ENCODE measurements at regions not wholly inside any gene's neighbourhood (a gene's known extent, or its start where the extent isn't known, plus 50 kb on each side); places are given as distances from the start of the nearest gene placed in this dataset.
"Not testable (repeated sequence)": the region's sequence is repeated elsewhere in the genome, so short reads cannot be mapped to it uniquely, and the experiment has no call there.

- H3K9me3 Mint-ChIP-seq: peaks cover 0 to 10% (median 6%) of the 10 kb centered on the region in 3 donors
- peaks cover 2% of the 10 kb centered on the region for H3K36me3 Mint-ChIP-seq
- H3K27ac Mint-ChIP-seq: no peak overlapping the region
- peaks cover 32% of the 10 kb centered on the region for H3K27me3 Mint-ChIP-seq
- no peaks in the 10 kb centered on the region for H3K4me1 Mint-ChIP-seq
- H3K4me3 Mint-ChIP-seq: no peak overlapping the region
These were observed 68.1 kb upstream of the IFFO2 start for GRCh38 chr1:19024532-19024931.

- H3K4me1 Mint-ChIP-seq: no peaks in the 10 kb centered on the region
- H3K27me3 Mint-ChIP-seq: peaks cover 32% of the 10 kb centered on the region
- peaks cover 2% of the 10 kb centered on the region for H3K36me3 Mint-ChIP-seq
- peaks cover 0 to 10% (median 6%) of the 10 kb centered on the region in 3 donors for H3K9me3 Mint-ChIP-seq
- H3K4me3 Mint-ChIP-seq: no peak overlapping the region
- no peak overlapping the region for H3K27ac Mint-ChIP-seq
These were observed 67.3 kb upstream of the IFFO2 start for GRCh38 chr1:19023787-19024186.

- no peak overlapping the region for H3K4me3 Mint-ChIP-seq
- peaks cover 22% of the 10 kb centered on the region for H3K27me3 Mint-ChIP-seq
- peaks cover 2% of the 10 kb centered on the region for H3K36me3 Mint-ChIP-seq
- H3K9me3 Mint-ChIP-seq: peaks cover 0 to 7% (median 6%) of the 10 kb centered on the region in 3 donors
- H3K4me1 Mint-ChIP-seq: no peaks in the 10 kb centered on the region
- H3K27ac Mint-ChIP-seq: no peak overlapping the region
These were observed 65.4 kb upstream of the IFFO2 start for GRCh38 chr1:19021845-19022244.

- peaks cover 19% of the 10 kb centered on the region for H3K27me3 Mint-ChIP-seq
- not testable (repeated sequence) for H3K36me3 Mint-ChIP-seq, H3K9me3 Mint-ChIP-seq, H3K4me3 Mint-ChIP-seq, H3K4me1 Mint-ChIP-seq, H3K27ac Mint-ChIP-seq
These were observed 62.8 kb upstream of the IFFO2 start for GRCh38 chr1:19019288-19019687.

GRCh38 chr1:19015476-19015875, 59.0 kb upstream of the IFFO2 start:
- Mint-ChIP-seq H3K4me3 (no peak overlapping the region), H3K27ac (no peak overlapping the region), H3K36me3 (no peaks in the 10 kb centered on the region), H3K9me3 (no peaks in the 10 kb centered on the region), H3K4me1 (peaks cover 3 to 18% (median 16%) of the 10 kb centered on the region in 3 donors), H3K27me3 (peaks cover 27% of the 10 kb centered on the region)

GRCh38 chr1:19014765-19015164, 58.3 kb upstream of the IFFO2 start:
- Mint-ChIP-seq H3K27me3 (peaks cover 28% of the 10 kb centered on the region), H3K4me3 (no peak overlapping the region), H3K4me1 (peaks cover 3 to 18% (median 17%) of the 10 kb centered on the region in 3 donors), H3K36me3 (no peaks in the 10 kb centered on the region), H3K27ac (no peak overlapping the region), H3K9me3 (no peaks in the 10 kb centered on the region)

- Mint-ChIP-seq H3K4me1 (peaks cover 3 to 18% (median 17%) of the 10 kb centered on the region in 3 donors), H3K27ac (peak overlapping the region in 2 of 3 donors; percentile 28 to 40), H3K27me3 (peaks cover 28% of the 10 kb centered on the region), H3K4me3 (no peak overlapping the region), H3K9me3 (no peaks in the 10 kb centered on the region), H3K36me3 (no peaks in the 10 kb centered on the region)
These were observed 57.5 kb upstream of the IFFO2 start for GRCh38 chr1:19013826-19014548.

- H3K36me3 Mint-ChIP-seq: no peaks in the 10 kb centered on the region
- H3K4me1 Mint-ChIP-seq: peaks cover 3 to 18% (median 17%) of the 10 kb centered on the region in 3 donors
- peaks cover 37% of the 10 kb centered on the region for H3K27me3 Mint-ChIP-seq
- H3K4me3 Mint-ChIP-seq: no peak overlapping the region
- no peak overlapping the region for H3K27ac Mint-ChIP-seq
- no peaks in the 10 kb centered on the region for H3K9me3 Mint-ChIP-seq
These were observed 55.4 kb upstream of the IFFO2 start for GRCh38 chr1:19011845-19012231.

- Mint-ChIP-seq H3K36me3 (no peaks in the 10 kb centered on the region), H3K4me3 (peak overlapping the region in 1 of 4 donors; percentile 47), H3K27me3 (peaks cover 37% of the 10 kb centered on the region), H3K27ac (peak overlapping the region in 1 of 3 donors; percentile 73), H3K4me1 (peaks cover 3 to 18% (median 17%) of the 10 kb centered on the region in 3 donors), H3K9me3 (no peaks in the 10 kb centered on the region)
These were observed 54.7 kb upstream of the IFFO2 start for GRCh38 chr1:19010995-19011844.

GRCh38 chr1:19010503-19010902, 54.0 kb upstream of the IFFO2 start:
- Mint-ChIP-seq H3K27me3 (peaks cover 41% of the 10 kb centered on the region), H3K4me3 (no peak overlapping the region), H3K9me3 (peaks cover 0 to 3% (median 0%) of the 10 kb centered on the region in 3 donors), H3K36me3 (no peaks in the 10 kb centered on the region), H3K4me1 (peaks cover 3 to 18% (median 17%) of the 10 kb centered on the region in 3 donors), H3K27ac (peak overlapping the region in 2 of 3 donors; percentile 28 to 73)

GRCh38 chr1:19009882-19010321, 53.4 kb upstream of the IFFO2 start:
- Mint-ChIP-seq H3K4me1 (peaks cover 3 to 18% (median 17%) of the 10 kb centered on the region in 3 donors), H3K4me3 (no peak overlapping the region), H3K36me3 (no peaks in the 10 kb centered on the region), H3K9me3 (peaks cover 0 to 3% (median 0%) of the 10 kb centered on the region in 3 donors), H3K27ac (peak overlapping the region in 1 of 3 donors; percentile 73), H3K27me3 (peaks cover 41% of the 10 kb centered on the region)

GRCh38 chr1:19009126-19009881, 52.8 kb upstream of the IFFO2 start:
- Mint-ChIP-seq H3K27me3 (peaks cover 39% of the 10 kb centered on the region), H3K4me3 (no peak overlapping the region), H3K9me3 (peaks cover 0 to 3% (median 0%) of the 10 kb centered on the region in 3 donors), H3K27ac (no peak overlapping the region), H3K4me1 (peaks cover 3 to 12% (median 12%) of the 10 kb centered on the region in 3 donors), H3K36me3 (no peaks in the 10 kb centered on the region)

GRCh38 chr1:19007491-19008441, 51.3 kb upstream of the IFFO2 start:
- Mint-ChIP-seq H3K4me3 (no peak overlapping the region), H3K27me3 (peaks cover 35% of the 10 kb centered on the region), H3K36me3 (no peaks in the 10 kb centered on the region), H3K27ac (no peak overlapping the region), H3K4me1 (peaks cover 3 to 6% (median 3%) of the 10 kb centered on the region in 3 donors), H3K9me3 (peaks cover under 1 to 8% (median 2%) of the 10 kb centered on the region in 3 donors)

GRCh38 chr1:19006837-19007271, 50.4 kb upstream of the IFFO2 start:
- Mint-ChIP-seq H3K27ac (no peak overlapping the region), H3K9me3 (peaks cover 2 to 16% (median 10%) of the 10 kb centered on the region in 3 donors), H3K4me1 (peaks cover 3 to 6% (median 3%) of the 10 kb centered on the region in 3 donors), H3K4me3 (no peak overlapping the region), H3K27me3 (peaks cover 35% of the 10 kb centered on the region), H3K36me3 (no peaks in the 10 kb centered on the region)
